Sigmoid colon (tissue), 6 donors: ENCODE measurements at regions not wholly inside any gene's neighbourhood (a gene's known extent, or its start where the extent isn't known, plus 50 kb on each side); places are given as distances from the start of the nearest gene placed in this dataset.

ENCODE experiments used
- DNase-seq: peaks from one replicate; pipeline ENCODE4 v3.0.0-alpha.2; 2019
- H3K27ac ChIP-seq, 4 donors: fragments of 200-600 bp; sonication (generic); one replicate each; pipeline ENCODE4 v1.5.1; 2016 to 2019; ENCODE audit warnings: mild to moderate bottlenecking in 1 of 4
- H3K27me3 ChIP-seq, 3 donors: fragments of 200-600 bp; sonication (generic); one replicate each; pipeline ENCODE4 v1.5.1; 2019; ENCODE audit warnings: mild to moderate bottlenecking in 1 of 3
- H3K36me3 ChIP-seq, 4 donors: fragments of 200-600 bp; sonication (generic); one replicate each; pipeline ENCODE4 v1.5.1; 2016 to 2019
- H3K4me1 ChIP-seq, 4 donors: fragments of 200-600 bp; sonication (generic); one replicate each; pipeline ENCODE4 v1.5.1; 2017 to 2019
- H3K4me3 ChIP-seq, 4 donors: fragments of 200-600 bp; sonication (generic); one replicate each; pipeline ENCODE4 v1.5.1; 2017 to 2019; ENCODE audit warnings: mild to moderate bottlenecking in 2 of 4, moderate library complexity in 1 of 4
- H3K9me3 ChIP-seq, 4 donors: fragments of 200-600 bp in 3 of 4; sonication (generic) in 3 of 4; one replicate each; pipeline versions ENCODE4 v1.5.1 to v1.6.1; 2013 to 2019
- EP300 ChIP-seq, 4 donors: sonication (generic); formaldehyde crosslinking; IDR thresholded peaks; one replicate each; pipeline ENCODE4 v1.6.1; 2017; ENCODE audit warnings: antibody characterized with exemption in 4 of 4
- POLR2A ChIP-seq, 2 donors: fragments of 450-650 bp; IDR thresholded peaks; one replicate each; pipeline ENCODE4 v1.6.1; 2016; ENCODE audit warnings: antibody characterized with exemption in 2 of 2, mild to moderate bottlenecking in 2 of 2, moderate library complexity in 2 of 2
- POLR2AphosphoS5 ChIP-seq, 4 donors: sonication (generic); formaldehyde crosslinking; IDR thresholded peaks; one replicate each; pipeline ENCODE4 v1.6.1; 2017; ENCODE audit warnings: antibody characterized with exemption in 4 of 4
- WGBS, 2 donors: extraction: QIAGEN DNeasy Blood & Tissue Kit; methylation state at CpG; one replicate each; pipeline ENCODE4 v1.1.7; 2013; 5-methylcytosine and 5-hydroxymethylcytosine counted together
- intact Hi-C: fragments of 100-400 bp; cut with DNase I; formaldehyde crosslinking; loops from one replicate; pipeline ENCODE4 v1.15.1; 2023
- TF ChIP-seq, protein P1 (sequence below), 4 experiments: fragments of 450-650 bp in 3 of 4; fragments of 200-600 bp in 1 of 4; IDR thresholded peaks; one replicate each; pipeline ENCODE4 v1.5.1; 2016 to 2019; ENCODE audit warnings: antibody characterized with exemption in 4 of 4, mild to moderate bottlenecking in 3 of 4, moderate library complexity in 2 of 4
- donor health status: healthy with polysubstance abuse.
- donor health status: healthy.

DNA sequence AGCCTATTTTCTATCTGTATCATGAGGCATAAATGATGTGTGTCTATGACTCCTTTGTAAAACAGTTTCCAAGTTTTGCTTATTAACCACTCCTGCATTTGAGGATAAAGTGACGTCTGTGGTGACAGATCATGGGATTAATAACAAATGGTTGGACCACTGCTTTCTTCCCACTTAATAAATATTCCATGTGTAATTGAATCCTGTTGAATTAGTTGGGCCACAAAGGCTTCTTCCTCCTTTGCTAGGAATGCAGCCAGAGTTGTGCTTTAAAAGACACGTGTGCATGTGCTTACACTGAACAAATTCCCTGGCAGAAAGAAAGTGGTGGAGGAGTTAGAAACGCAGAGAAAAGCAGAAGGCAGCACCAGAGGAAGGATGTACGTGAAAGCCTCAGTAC lies 150.2 kb downstream of the ACTBL2 start:
- Histone ChIP-seq H3K27ac (no peak overlapping the region), H3K9me3 (no peaks in the 10 kb centered on the region), H3K36me3 (no peaks in the 10 kb centered on the region), H3K4me3 (no peak overlapping the region), H3K4me1 (no peaks in the 10 kb centered on the region), H3K27me3 (no peaks in the 10 kb centered on the region)
- DNase-seq: no peak
- TF ChIP-seq, protein P1, sequence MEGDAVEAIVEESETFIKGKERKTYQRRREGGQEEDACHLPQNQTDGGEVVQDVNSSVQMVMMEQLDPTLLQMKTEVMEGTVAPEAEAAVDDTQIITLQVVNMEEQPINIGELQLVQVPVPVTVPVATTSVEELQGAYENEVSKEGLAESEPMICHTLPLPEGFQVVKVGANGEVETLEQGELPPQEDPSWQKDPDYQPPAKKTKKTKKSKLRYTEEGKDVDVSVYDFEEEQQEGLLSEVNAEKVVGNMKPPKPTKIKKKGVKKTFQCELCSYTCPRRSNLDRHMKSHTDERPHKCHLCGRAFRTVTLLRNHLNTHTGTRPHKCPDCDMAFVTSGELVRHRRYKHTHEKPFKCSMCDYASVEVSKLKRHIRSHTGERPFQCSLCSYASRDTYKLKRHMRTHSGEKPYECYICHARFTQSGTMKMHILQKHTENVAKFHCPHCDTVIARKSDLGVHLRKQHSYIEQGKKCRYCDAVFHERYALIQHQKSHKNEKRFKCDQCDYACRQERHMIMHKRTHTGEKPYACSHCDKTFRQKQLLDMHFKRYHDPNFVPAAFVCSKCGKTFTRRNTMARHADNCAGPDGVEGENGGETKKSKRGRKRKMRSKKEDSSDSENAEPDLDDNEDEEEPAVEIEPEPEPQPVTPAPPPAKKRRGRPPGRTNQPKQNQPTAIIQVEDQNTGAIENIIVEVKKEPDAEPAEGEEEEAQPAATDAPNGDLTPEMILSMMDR (IDR thresholded peaks at IDR 0.05): no peak
- TF ChIP-seq EP300 (IDR thresholded peaks at IDR 0.05) (no peak), POLR2A (IDR thresholded peaks at IDR 0.05) (no peak), POLR2AphosphoS5 (IDR thresholded peaks at IDR 0.05) (no peak)
- intact Hi-C loops: no loop called here
- 63 to 77% methylated on average over 4 of the region's 4 CpGs for WGBS, 2 donors

DNA sequence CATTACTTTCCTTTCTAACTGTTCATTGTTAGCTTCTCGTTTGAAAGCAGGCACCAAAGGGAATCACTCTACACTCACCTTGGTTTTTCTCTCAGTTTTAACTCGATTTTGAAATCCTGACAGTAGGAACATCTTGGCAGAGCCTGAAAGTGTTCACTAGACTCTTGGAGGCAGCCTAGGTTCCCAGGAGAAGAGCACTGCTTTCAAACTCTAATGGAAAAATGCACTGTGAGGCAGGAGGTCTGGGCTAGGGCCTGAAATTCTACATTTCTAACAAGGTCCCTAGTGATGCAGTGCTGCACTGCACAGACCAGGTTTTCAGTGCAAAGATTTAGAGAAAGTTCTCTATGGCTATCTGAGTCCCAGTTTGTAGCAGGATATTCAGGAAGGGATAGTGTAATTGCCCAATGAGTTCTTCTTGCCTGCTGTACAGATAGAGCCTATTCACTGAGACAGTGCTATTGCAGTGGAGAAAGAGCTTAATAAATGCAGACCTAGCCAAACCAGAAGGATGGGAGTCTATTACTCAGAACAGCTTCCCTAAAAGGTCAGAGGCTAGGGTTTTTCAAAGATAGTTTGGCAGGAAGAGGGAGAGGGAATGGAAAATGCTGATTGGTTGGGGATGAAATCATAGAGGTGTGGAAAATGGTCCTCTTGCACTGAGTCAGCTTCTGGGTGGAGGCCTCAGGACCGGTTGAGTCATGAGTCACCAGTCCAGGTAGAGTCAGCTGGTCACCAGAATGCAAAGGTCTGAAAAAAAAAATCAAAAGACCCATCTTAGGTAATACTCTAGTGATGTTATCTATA lies 153.9 kb downstream of the GPBP1 start:
- TF ChIP-seq, protein P1 (IDR thresholded peaks at IDR 0.05): no peak
- TF ChIP-seq EP300 (IDR thresholded peaks at IDR 0.05): no peak
- no peak for TF ChIP-seq POLR2AphosphoS5 (IDR thresholded peaks at IDR 0.05)
- no peak for TF ChIP-seq POLR2A (IDR thresholded peaks at IDR 0.05)
- 55 to 70% methylated on average over 3 of the region's 3 CpGs for WGBS, 2 donors
- Histone ChIP-seq H3K4me1 (peaks cover 0 to 9% (median 0%) of the 10 kb centered on the region in 4 donors), H3K27me3 (no peaks in the 10 kb centered on the region), H3K4me3 (no peak overlapping the region), H3K9me3 (no peaks in the 10 kb centered on the region), H3K27ac (no peak overlapping the region), H3K36me3 (no peaks in the 10 kb centered on the region)
- intact Hi-C loops: no loop called here
- no peak for DNase-seq

- no peak for DNase-seq
- no peak overlapping the region for H3K4me3 ChIP-seq
- no peaks in the 10 kb centered on the region for H3K27me3 ChIP-seq
- no peaks in the 10 kb centered on the region for H3K9me3 ChIP-seq
- WGBS, 2 donors: 83% methylated on average over 4 of the region's 4 CpGs
- H3K36me3 ChIP-seq: no peaks in the 10 kb centered on the region
- H3K27ac ChIP-seq: no peak overlapping the region
- intact Hi-C loops: no loop called here
- no peak for TF ChIP-seq POLR2A (IDR thresholded peaks at IDR 0.05)
- TF ChIP-seq EP300 (IDR thresholded peaks at IDR 0.05): no peak
- TF ChIP-seq, protein P1 (IDR thresholded peaks at IDR 0.05): no peak
- no peak for TF ChIP-seq POLR2AphosphoS5 (IDR thresholded peaks at IDR 0.05)
- peaks cover 0 to 9% (median 0%) of the 10 kb centered on the region in 4 donors for H3K4me1 ChIP-seq
Measured at GRCh38 chr5:57325678-57326397, 152.0 kb downstream of the GPBP1 start.

DNA sequence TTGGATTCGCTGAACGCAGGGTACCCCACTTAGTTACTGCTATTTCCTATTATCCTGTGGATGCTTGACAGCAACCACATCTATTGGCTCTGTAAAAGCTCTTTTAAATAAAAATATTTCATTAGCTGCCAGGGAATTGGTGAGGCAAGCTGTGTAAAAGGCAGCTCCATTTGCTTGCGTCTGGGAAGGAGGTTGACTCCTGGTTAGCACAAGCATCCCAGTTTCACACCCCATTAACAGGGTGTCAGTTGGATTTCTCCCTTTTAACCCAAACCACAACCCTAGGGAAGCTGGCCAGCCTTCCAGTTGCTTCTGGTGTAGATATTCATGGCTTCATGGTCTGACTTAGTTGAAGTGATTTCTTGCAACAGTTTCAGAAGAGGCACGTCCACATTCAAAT lies 151.0 kb downstream of the GPBP1 start:
- no peak overlapping the region for H3K27ac ChIP-seq
- H3K4me3 ChIP-seq: no peak overlapping the region
- peaks cover 0 to 9% (median 0%) of the 10 kb centered on the region in 4 donors for H3K4me1 ChIP-seq
- 86 to 87% methylated on average over 4 of the region's 4 CpGs for WGBS, 2 donors
- H3K36me3 ChIP-seq: no peaks in the 10 kb centered on the region
- intact Hi-C loops: no loop called here
- no peak for TF ChIP-seq POLR2A (IDR thresholded peaks at IDR 0.05)
- no peak for TF ChIP-seq POLR2AphosphoS5 (IDR thresholded peaks at IDR 0.05)
- H3K9me3 ChIP-seq: no peaks in the 10 kb centered on the region
- DNase-seq: no peak
- H3K27me3 ChIP-seq: no peaks in the 10 kb centered on the region

DNA sequence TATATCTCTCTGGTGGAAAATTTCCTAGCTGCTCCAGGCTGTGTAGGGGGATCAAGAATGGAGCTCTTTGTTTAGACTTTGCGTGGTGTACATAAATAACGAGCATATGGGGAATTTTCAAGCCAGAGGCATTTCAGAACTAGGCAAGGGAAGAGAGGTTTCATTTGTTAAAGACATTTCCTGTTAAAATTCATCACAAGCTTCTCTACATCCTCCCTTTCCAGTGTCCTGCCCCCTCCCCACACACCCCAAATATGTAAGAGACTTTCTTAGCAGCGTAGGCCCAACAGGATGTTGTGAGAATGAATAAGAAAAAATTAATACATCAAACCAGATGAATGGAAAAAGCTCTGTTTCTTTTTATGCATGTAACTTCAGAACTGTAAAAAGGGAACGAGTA lies 150.3 kb downstream of the GPBP1 start:
- intact Hi-C loops: no loop called here
- WGBS, 2 donors: 51 to 71% methylated on average over 4 of the region's 4 CpGs
- H3K4me1 ChIP-seq: peaks cover 0 to 9% (median 0%) of the 10 kb centered on the region in 4 donors
- H3K27ac ChIP-seq: no peak overlapping the region
- no peaks in the 10 kb centered on the region for H3K9me3 ChIP-seq
- DNase-seq: no peak
- no peak overlapping the region for H3K4me3 ChIP-seq
- TF ChIP-seq, protein P1 (IDR thresholded peaks at IDR 0.05): no peak
- no peak for TF ChIP-seq POLR2AphosphoS5 (IDR thresholded peaks at IDR 0.05)
- no peak for TF ChIP-seq POLR2A (IDR thresholded peaks at IDR 0.05)
- TF ChIP-seq EP300 (IDR thresholded peaks at IDR 0.05): no peak
- no peaks in the 10 kb centered on the region for H3K27me3 ChIP-seq
- H3K36me3 ChIP-seq: no peaks in the 10 kb centered on the region
